ENCODE measurements at regions not wholly inside any gene's neighbourhood (a gene's known extent, or its start where the extent isn't known, plus 50 kb on each side); places are given as distances from the start of the nearest gene placed in this dataset.

DNA sequence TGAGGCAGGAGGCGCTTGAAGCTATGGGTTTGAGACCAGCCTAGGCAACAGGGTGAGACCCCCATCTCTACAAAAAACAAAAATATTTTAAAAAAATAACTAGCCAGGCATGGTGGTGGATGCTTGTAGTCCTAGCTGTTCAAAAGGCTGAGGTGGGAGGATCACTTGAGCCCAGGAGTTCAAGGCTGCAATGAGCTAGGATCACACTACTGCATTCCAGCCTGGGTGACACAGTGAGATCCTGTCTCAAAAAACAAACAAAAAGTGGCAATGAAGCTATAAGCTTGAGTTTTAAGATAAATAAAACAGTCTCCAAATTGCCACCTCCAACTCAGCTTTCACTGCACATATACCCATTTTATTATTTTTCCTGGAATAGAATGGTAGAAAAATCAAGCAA, 281.3 kb downstream of the IPMK start (continued):
- TF ChIP-seq, protein P1, sequence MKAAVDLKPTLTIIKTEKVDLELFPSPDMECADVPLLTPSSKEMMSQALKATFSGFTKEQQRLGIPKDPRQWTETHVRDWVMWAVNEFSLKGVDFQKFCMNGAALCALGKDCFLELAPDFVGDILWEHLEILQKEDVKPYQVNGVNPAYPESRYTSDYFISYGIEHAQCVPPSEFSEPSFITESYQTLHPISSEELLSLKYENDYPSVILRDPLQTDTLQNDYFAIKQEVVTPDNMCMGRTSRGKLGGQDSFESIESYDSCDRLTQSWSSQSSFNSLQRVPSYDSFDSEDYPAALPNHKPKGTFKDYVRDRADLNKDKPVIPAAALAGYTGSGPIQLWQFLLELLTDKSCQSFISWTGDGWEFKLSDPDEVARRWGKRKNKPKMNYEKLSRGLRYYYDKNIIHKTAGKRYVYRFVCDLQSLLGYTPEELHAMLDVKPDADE (IDR thresholded peaks at IDR 0.05), result no peak
- no peak for TF ChIP-seq NANOG (IDR thresholded peaks at IDR 0.05; ENCODE audit: borderline replicate concordance)
- no peak for TF ChIP-seq EZH2phosphoT487 (IDR thresholded peaks at IDR 0.05; ENCODE audit: unreplicated experiment)
- no peak for TF ChIP-seq EZH2 (IDR thresholded peaks at IDR 0.05; ENCODE audit: low read depth, unreplicated experiment)

DNA sequence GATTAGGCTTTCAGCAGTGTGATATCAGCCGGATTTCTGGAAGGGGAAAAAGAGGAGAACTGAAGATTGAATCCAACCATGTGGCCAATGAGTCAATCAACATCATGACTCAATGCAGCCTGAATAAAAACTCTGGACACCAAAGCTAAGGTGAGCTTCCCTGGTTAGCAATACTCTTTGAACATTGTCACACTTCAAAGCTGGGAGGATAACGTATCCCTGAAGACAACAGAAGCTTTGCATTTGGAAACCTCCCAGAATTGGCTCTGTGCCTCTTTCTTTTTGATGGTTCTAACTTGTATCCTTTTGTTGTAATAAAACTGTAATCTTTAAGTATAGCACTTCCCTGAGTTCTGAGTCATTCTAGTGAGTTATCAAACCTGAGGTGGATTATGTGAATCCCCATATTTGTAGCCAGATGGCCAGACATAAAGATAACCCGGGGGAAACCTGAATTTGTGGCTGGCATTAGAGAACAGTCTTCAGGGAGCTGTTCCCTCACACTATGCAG, 284.4 kb downstream of the IPMK start:
- Mint-ChIP-seq H3K4me1 (peaks cover 9% of the 10 kb centered on the region), H3K27ac (no peak overlapping the region), H3K4me3 (no peak overlapping the region), H3K9me3 (no peaks in the 10 kb centered on the region), H3K36me3 (ENCODE audit: low read depth) (no peaks in the 10 kb centered on the region), H3K27me3 (ENCODE audit: insufficient read depth, low read depth, poor library complexity) (no peaks in the 10 kb centered on the region)
- H3K36me3 ChIP-seq (ENCODE audit: insufficient read depth), result no peaks in the 10 kb centered on the region
- no peak overlapping the region for H2AFZ ChIP-seq
- H3K27me3 ChIP-seq (ENCODE audit: insufficient read depth), result no peaks in the 10 kb centered on the region
- no peak for DNase-seq (ENCODE audit: low spot score)
- H3K9me2 ChIP-seq (ENCODE audit: insufficient read depth), result no peaks in the 10 kb centered on the region
- H3K79me2 ChIP-seq (replicated peaks; ENCODE audit: insufficient read depth), result no peaks in the 10 kb centered on the region
- ATAC-seq, result no peak
- no peak overlapping the region for H3K4me2 ChIP-seq
- H3F3A ChIP-seq (replicated peaks; ENCODE audit: low read depth), result no peaks in the 10 kb centered on the region
- no peaks in the 10 kb centered on the region for H4K20me1 ChIP-seq (replicated peaks; ENCODE audit: insufficient read depth)
- H3K4me3 ChIP-seq, result no peak overlapping the region
- H3K4me1 ChIP-seq (ENCODE audit: insufficient read depth), result peaks cover 6% of the 10 kb centered on the region
- H3K27ac ChIP-seq (ENCODE audit: low read depth), result no peak overlapping the region
- TF ChIP-seq ZNF114 (CRISPR knock-in tag; IDR thresholded peaks at IDR 0.05) (no peak), JUNB (IDR thresholded peaks at IDR 0.05; ENCODE audit: unreplicated experiment) (no peak), CTCF (conservative IDR thresholded peaks at IDR 0.05; ENCODE audit: low read depth in 2 of 2) (no peak), ZNF462 (CRISPR knock-in tag; IDR thresholded peaks at IDR 0.05) (no peak), STAT1 (IDR thresholded peaks at IDR 0.05; ENCODE audit: unreplicated experiment) (no peak), NANOG (IDR thresholded peaks at IDR 0.05; ENCODE audit: borderline replicate concordance) (no peak), POLR2AphosphoS5 (IDR thresholded peaks at IDR 0.05; ENCODE audit: low read depth) (no peak), REST (IDR thresholded peaks at IDR 0.05; ENCODE audit: unreplicated experiment) (no peak), CREB1 (CRISPR knock-in tag; IDR thresholded peaks at IDR 0.05; ENCODE audit: low read depth) (no peak)
- TF ChIP-seq, protein P1 (IDR thresholded peaks at IDR 0.05), result no peak
